ENCODE measurements at regions not wholly inside any gene's neighbourhood (a gene's known extent, or its start where the extent isn't known, plus 50 kb on each side); places are given as distances from the start of the nearest gene placed in this dataset.

- WGBS: 68% methylated on average over 1 of the region's 1 CpG
Measured at GRCh38 chr6:62971976-62972658, 239.2 kb upstream of the FKBP1C start.

GRCh38 chr6:62974452-62974851 lies 236.8 kb upstream of the FKBP1C start:
- TF ChIP-seq CTCF (IDR thresholded peaks at IDR 0.05): no peak
- TF ChIP-seq POLR2AphosphoS5 (IDR thresholded peaks at IDR 0.05): no peak
- TF ChIP-seq EP300 (IDR thresholded peaks at IDR 0.05): no peak
- no peak for TF ChIP-seq POLR2A (IDR thresholded peaks at IDR 0.05; ENCODE audit: low read depth)
- no peaks in the 10 kb centered on the region for H3K4me1 ChIP-seq
- WGBS: 63% methylated on average over 1 of the region's 1 CpG
- H3K27ac ChIP-seq (replicated peaks in 1 of 4): no peak overlapping the region
- DNase-seq (ENCODE audit: extremely low spot score): no peak
- intact Hi-C loops (cut with DNase I): no loop called here
- no peaks in the 10 kb centered on the region for H3K27me3 ChIP-seq
- no peaks in the 10 kb centered on the region for H3K9me3 ChIP-seq
- no peak overlapping the region for H3K4me3 ChIP-seq
- H3K36me3 ChIP-seq: no peaks in the 10 kb centered on the region

More at GRCh38 chr6:62971976-62972658, 239.2 kb upstream of the FKBP1C start:
- H3K27me3 ChIP-seq: no peaks in the 10 kb centered on the region
- intact Hi-C loops (cut with DNase I): no loop called here
- TF ChIP-seq POLR2A (IDR thresholded peaks at IDR 0.05; ENCODE audit: low read depth) (no peak), CTCF (IDR thresholded peaks at IDR 0.05) (no peak), EP300 (IDR thresholded peaks at IDR 0.05) (no peak), POLR2AphosphoS5 (IDR thresholded peaks at IDR 0.05) (no peak)
- no peaks in the 10 kb centered on the region for H3K9me3 ChIP-seq
- H3K4me1 ChIP-seq: no peaks in the 10 kb centered on the region
- no peak overlapping the region for H3K27ac ChIP-seq (replicated peaks in 1 of 4)
- H3K4me3 ChIP-seq: no peak overlapping the region
- no peak for DNase-seq (ENCODE audit: extremely low spot score)
- H3K36me3 ChIP-seq: no peaks in the 10 kb centered on the region

- Histone ChIP-seq H3K4me1 (no peaks in the 10 kb centered on the region), H3K27ac (replicated peaks in 1 of 4) (no peak overlapping the region), H3K36me3 (no peaks in the 10 kb centered on the region), H3K4me3 (no peak overlapping the region), H3K27me3 (no peaks in the 10 kb centered on the region), H3K9me3 (no peaks in the 10 kb centered on the region)
- DNase-seq (ENCODE audit: extremely low spot score): no peak
- intact Hi-C loops (cut with DNase I): no loop called here
- TF ChIP-seq EP300 (IDR thresholded peaks at IDR 0.05) (no peak), POLR2A (IDR thresholded peaks at IDR 0.05; ENCODE audit: low read depth) (no peak), POLR2AphosphoS5 (IDR thresholded peaks at IDR 0.05) (no peak), CTCF (IDR thresholded peaks at IDR 0.05) (no peak)
Measured at GRCh38 chr6:62976566-62976965, 234.7 kb upstream of the FKBP1C start.

- intact Hi-C loops (cut with DNase I): no loop called here
- H3K4me3 ChIP-seq: no peak overlapping the region
- TF ChIP-seq EP300 (IDR thresholded peaks at IDR 0.05): no peak
- no peak for TF ChIP-seq POLR2AphosphoS5 (IDR thresholded peaks at IDR 0.05)
- no peak for TF ChIP-seq POLR2A (IDR thresholded peaks at IDR 0.05; ENCODE audit: low read depth)
- TF ChIP-seq CTCF (IDR thresholded peaks at IDR 0.05): no peak
- H3K27me3 ChIP-seq: no peaks in the 10 kb centered on the region
- no peaks in the 10 kb centered on the region for H3K36me3 ChIP-seq
- no peaks in the 10 kb centered on the region for H3K4me1 ChIP-seq
- no peak for DNase-seq (ENCODE audit: extremely low spot score)
- no peak overlapping the region for H3K27ac ChIP-seq (replicated peaks in 1 of 4)
- 82% methylated on average over 2 of the region's 2 CpGs for WGBS
- H3K9me3 ChIP-seq: no peaks in the 10 kb centered on the region
Measured at GRCh38 chr6:62978920-62979319, 232.3 kb upstream of the FKBP1C start.

- Histone ChIP-seq H3K4me1 (no peaks in the 10 kb centered on the region), H3K9me3 (no peaks in the 10 kb centered on the region), H3K27me3 (no peaks in the 10 kb centered on the region), H3K27ac (replicated peaks in 1 of 4) (no peak overlapping the region), H3K36me3 (no peaks in the 10 kb centered on the region), H3K4me3 (no peak overlapping the region)
- 76% methylated on average over 2 of the region's 2 CpGs for WGBS
- TF ChIP-seq POLR2A (IDR thresholded peaks at IDR 0.05; ENCODE audit: low read depth) (no peak), CTCF (IDR thresholded peaks at IDR 0.05) (no peak), POLR2AphosphoS5 (IDR thresholded peaks at IDR 0.05) (no peak), EP300 (IDR thresholded peaks at IDR 0.05) (no peak)
- DNase-seq (ENCODE audit: extremely low spot score): no peak
- intact Hi-C loops (cut with DNase I): no loop called here
Measured at GRCh38 chr6:62980093-62980492, 231.2 kb upstream of the FKBP1C start.

Measured in esophagus muscularis mucosa (tissue), 4 donors.